Hepatocyte (in vitro differentiated cells): ENCODE measurements at regions not wholly inside any gene's neighbourhood (a gene's known extent, or its start where the extent isn't known, plus 50 kb on each side); places are given as distances from the start of the nearest gene placed in this dataset.

ENCODE experiments used
- DNase-seq: peaks from one replicate; pipeline ENCODE4 v3.0.0-alpha.2; 2016; ENCODE audit warnings: low spot score
- H2AFZ ChIP-seq: fragments of 200-600 bp; sonication (generic); 2 replicates; pipeline ENCODE4 v1.6.0; 2016; ENCODE audit warnings: antibody characterized with exemption, mild to moderate bottlenecking
- H3K27ac ChIP-seq: fragments of 200-600 bp; sonication (generic); 2 replicates; pipeline ENCODE4 v1.5.1; 2016; ENCODE audit warnings: mild to moderate bottlenecking
- H3K27me3 ChIP-seq: fragments of 200-600 bp; sonication (generic); 2 replicates; pipeline ENCODE4 v1.6.1; 2016
- H3K36me3 ChIP-seq: fragments of 200-600 bp; sonication (generic); replicated peaks from 2 replicates; pipeline ENCODE4 v1.5.1; 2016; ENCODE audit warnings: low read depth; ENCODE audit not compliant: insufficient read depth
- H3K4me1 ChIP-seq: fragments of 200-600 bp; sonication (generic); 2 replicates; pipeline ENCODE4 v1.5.1; 2016; ENCODE audit warnings: mild to moderate bottlenecking, moderate library complexity; ENCODE audit not compliant: insufficient read depth
- H3K4me2 ChIP-seq: fragments of 200-600 bp; sonication (generic); 2 replicates; pipeline ENCODE4 v1.6.0; 2016
- H3K4me3 ChIP-seq: fragments of 200-600 bp; sonication (generic); 2 replicates; pipeline ENCODE4 v1.5.1; 2016; ENCODE audit warnings: mild to moderate bottlenecking
- H3K79me2 ChIP-seq: fragments of 200-600 bp; sonication (generic); 2 replicates; pipeline ENCODE4 v1.6.0; 2017; ENCODE audit warnings: mild to moderate bottlenecking
- H3K9me2 ChIP-seq: fragments of 200-600 bp; sonication (generic); replicated peaks from 2 replicates; pipeline ENCODE4 v1.6.0; 2017; ENCODE audit warnings: mild to moderate bottlenecking; ENCODE audit not compliant: insufficient read depth
- H3K9me3 ChIP-seq: fragments of 200-600 bp; sonication (generic); 2 replicates; pipeline ENCODE4 v1.5.1; 2016; ENCODE audit warnings: low read depth, mild to moderate bottlenecking
- H4K20me1 ChIP-seq: fragments of 200-600 bp; sonication (generic); 2 replicates; pipeline ENCODE4 v1.6.0; 2016; ENCODE audit warnings: mild to moderate bottlenecking; ENCODE audit not compliant: insufficient read depth, poor library complexity, severe bottlenecking
- EZH2 ChIP-seq: fragments of 200-600 bp; sonication (generic); IDR thresholded peaks from 2 replicates; pipeline ENCODE4 v1.6.1; 2016; ENCODE audit warnings: antibody characterized with exemption, mild to moderate bottlenecking, borderline replicate concordance
- EZH2phosphoT487 ChIP-seq: fragments of 200-600 bp; sonication (generic); IDR thresholded peaks from one replicate; pipeline ENCODE4 v1.6.1; 2018; ENCODE audit warnings: antibody characterized with exemption, mild to moderate bottlenecking, low read depth, moderate library complexity; ENCODE audit not compliant: unreplicated experiment, severe bottlenecking
- WGBS: methylation state at CpG from one replicate; pipeline ENCODE4 v1.1.6; 2016; ENCODE audit warnings: low lambda C conversion rate; ENCODE audit errors: missing lambda C conversion rate; 5-methylcytosine and 5-hydroxymethylcytosine counted together
- TF ChIP-seq, protein P1 (sequence below): fragments of 200-600 bp; sonication (generic); IDR thresholded peaks from 2 replicates; pipeline ENCODE4 v1.5.1; 2016; ENCODE audit warnings: antibody characterized with exemption, mild to moderate bottlenecking; ENCODE audit not compliant: poor library complexity

DNA sequence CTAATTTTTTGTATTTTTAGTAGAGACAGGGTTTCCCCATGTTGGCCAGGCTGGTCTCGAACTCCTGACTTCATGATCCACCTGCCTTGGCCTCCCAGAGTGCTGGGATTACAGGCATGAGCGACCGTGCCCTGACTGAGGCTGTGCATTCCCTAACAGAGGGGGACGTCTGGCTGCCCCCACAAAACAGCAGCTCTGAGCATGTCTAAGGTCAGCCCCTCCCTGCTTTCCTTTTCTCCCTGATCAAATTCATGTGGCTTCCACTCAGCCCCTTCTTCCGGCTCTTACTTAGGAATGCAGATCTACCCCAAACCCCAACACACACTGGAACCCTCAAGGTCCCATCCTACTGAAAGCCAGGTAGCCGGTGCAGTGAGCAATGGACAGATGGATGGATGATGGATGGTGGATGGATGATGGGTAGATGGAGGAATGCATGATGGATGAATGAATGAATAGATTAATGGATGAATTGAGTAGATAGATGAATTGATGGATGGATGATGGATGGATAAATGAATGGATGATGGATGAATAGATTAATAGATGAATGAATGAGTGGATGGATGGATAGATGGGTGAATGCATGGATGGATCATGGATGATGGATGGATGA is 91.5 kb upstream of the BHLHE23 start:
- Histone ChIP-seq H2AFZ (no peak overlapping the region), H3K4me3 (no peak overlapping the region), H3K27me3 (peaks cover 38% of the 10 kb centered on the region), H3K4me2 (no peak overlapping the region), H3K4me1 (no peaks in the 10 kb centered on the region), H3K9me2 (no peaks in the 10 kb centered on the region), H3K27ac (no peak overlapping the region), H4K20me1 (no peaks in the 10 kb centered on the region), H3K79me2 (no peaks in the 10 kb centered on the region), H3K36me3 (no peaks in the 10 kb centered on the region), H3K9me3 (no peaks in the 10 kb centered on the region)
- WGBS: 89% methylated on average over 5 of the region's 6 CpGs
- TF ChIP-seq EZH2phosphoT487 (no peak), EZH2 (no peak)
- TF ChIP-seq, protein P1, sequence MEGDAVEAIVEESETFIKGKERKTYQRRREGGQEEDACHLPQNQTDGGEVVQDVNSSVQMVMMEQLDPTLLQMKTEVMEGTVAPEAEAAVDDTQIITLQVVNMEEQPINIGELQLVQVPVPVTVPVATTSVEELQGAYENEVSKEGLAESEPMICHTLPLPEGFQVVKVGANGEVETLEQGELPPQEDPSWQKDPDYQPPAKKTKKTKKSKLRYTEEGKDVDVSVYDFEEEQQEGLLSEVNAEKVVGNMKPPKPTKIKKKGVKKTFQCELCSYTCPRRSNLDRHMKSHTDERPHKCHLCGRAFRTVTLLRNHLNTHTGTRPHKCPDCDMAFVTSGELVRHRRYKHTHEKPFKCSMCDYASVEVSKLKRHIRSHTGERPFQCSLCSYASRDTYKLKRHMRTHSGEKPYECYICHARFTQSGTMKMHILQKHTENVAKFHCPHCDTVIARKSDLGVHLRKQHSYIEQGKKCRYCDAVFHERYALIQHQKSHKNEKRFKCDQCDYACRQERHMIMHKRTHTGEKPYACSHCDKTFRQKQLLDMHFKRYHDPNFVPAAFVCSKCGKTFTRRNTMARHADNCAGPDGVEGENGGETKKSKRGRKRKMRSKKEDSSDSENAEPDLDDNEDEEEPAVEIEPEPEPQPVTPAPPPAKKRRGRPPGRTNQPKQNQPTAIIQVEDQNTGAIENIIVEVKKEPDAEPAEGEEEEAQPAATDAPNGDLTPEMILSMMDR: no peak
- no peak for DNase-seq

DNA sequence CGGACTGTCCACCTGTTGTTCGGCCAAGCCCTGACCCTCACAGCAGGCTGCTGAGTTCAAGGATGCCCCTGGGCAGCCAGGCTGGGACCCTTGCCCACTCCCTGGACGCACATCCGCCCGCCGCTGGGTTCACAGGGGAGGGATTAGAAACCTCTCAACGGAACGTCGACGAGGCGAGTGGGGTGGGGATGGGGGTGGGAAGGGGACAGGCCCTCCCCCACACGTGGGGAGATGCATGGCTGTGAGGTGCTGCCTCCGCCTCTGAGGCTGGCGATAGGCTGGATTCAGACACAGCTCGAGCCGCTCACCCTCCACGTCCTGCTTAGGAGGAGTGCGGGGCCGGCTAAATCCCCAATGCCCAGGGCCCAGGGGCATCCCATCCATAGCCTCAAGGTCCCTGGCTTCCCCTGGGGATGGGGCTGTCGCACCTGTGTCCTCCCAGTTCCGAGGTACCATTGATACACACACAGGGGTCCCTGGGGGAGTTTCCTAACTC is 90.6 kb upstream of the BHLHE23 start:
- Histone ChIP-seq H3K79me2 (no peaks in the 10 kb centered on the region), H4K20me1 (no peaks in the 10 kb centered on the region), H3K36me3 (no peaks in the 10 kb centered on the region), H3K9me3 (no peaks in the 10 kb centered on the region), H3K9me2 (no peaks in the 10 kb centered on the region), H3K4me1 (no peaks in the 10 kb centered on the region), H3K4me3 (no peak overlapping the region), H3K27me3 (peaks cover 39% of the 10 kb centered on the region), H3K4me2 (no peak overlapping the region), H2AFZ (no peak overlapping the region), H3K27ac (no peak overlapping the region)
- TF ChIP-seq EZH2 (no peak), EZH2phosphoT487 (no peak)
- TF ChIP-seq, protein P1: no peak
- no peak for DNase-seq
- WGBS: 87% methylated on average over 18 of the region's 21 CpGs

DNA sequence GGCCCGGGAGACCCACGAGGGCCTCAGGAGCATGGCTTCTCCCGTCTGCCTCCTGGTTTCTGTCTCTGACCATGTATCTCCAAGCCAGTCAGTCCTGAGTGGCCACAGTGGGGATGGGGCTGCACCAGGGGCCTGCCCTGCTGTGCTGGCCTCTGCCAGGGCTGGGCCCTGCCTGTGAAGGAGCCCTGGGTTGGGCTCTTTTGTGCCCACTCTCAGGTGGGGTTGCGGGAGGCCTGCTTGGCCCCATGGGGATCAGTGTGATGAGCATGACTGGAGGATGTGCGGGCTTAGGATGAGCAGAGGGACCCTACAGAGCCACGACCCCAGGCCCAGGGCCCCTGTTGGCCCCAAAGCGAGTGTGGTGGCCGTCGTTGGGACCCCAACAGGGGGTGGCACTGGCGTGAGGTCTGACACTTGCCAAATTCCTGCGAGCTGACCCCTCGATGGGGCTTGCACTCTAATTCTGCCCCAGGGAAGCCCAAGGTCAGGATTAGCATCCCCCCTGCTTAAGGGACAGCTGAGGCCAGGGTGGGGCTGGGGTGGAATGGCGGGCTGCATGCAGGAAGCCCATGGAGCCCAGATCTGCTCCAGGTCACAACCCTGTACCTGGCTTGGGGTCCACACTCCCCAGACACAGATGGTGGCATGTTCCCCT is 90.0 kb upstream of the BHLHE23 start:
- TF ChIP-seq, protein P1: no peak
- TF ChIP-seq EZH2 (no peak), EZH2phosphoT487 (no peak)
- Histone ChIP-seq H3K27me3 (peaks cover 33% of the 10 kb centered on the region), H3K27ac (no peak overlapping the region), H3K4me1 (no peaks in the 10 kb centered on the region), H3K4me3 (no peak overlapping the region), H3K36me3 (no peaks in the 10 kb centered on the region), H4K20me1 (no peaks in the 10 kb centered on the region), H3K79me2 (no peaks in the 10 kb centered on the region), H3K9me2 (no peaks in the 10 kb centered on the region), H3K4me2 (no peak overlapping the region), H2AFZ (no peak overlapping the region), H3K9me3 (no peaks in the 10 kb centered on the region)
- 79% methylated on average over 13 of the region's 13 CpGs for WGBS
- no peak for DNase-seq
